Fibroblast of gingiva (primary cell): ENCODE measurements at regions not wholly inside any gene's neighbourhood (a gene's known extent, or its start where the extent isn't known, plus 50 kb on each side); places are given as distances from the start of the nearest gene placed in this dataset.
"Not testable (repeated sequence)": the region's sequence is repeated elsewhere in the genome, so short reads cannot be mapped to it uniquely, and the experiment has no call there.

Experiments used
- DNase-seq: peaks from one replicate; pipeline ENCODE4 v3.0.0-alpha.2; 2011; ENCODE audit warnings: low read depth

DNA sequence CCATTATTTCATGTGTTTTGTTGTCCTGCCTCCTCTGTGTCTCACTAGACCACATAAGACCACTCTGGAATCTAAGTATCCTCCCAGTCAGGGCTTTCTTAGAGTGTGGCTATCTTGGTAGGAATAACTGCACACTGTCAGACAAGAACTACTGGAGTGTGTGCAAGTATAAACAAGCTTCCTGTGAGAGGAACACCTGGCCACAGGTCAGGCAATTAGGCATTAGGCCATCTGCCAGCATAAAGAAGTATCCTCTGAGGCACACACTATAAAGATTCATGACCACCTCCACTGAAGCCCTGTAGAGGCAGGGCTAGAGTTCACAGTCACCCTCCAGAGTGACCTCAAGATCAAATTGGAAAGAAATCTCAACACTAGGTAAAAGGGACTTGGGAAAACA, 507.0 kb upstream of the PABPC4L start:
- no peak for DNase-seq

DNA sequence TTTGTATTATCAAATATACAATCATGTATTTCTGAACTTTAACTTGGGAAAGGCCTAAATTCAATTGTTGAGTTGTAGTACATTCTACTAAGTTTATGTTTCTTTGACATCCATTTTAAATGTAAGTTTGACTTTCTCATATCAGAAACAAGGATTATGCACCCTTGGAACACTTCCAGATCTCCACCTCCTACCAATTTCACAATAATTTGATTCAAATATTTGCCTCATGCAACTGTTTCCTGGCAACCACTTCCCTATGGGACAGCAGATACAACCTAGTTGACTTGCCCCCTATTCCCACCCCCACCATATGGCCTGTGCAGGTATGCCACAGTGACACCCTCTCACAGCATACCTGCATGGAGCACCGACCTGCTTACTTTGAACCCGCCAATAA, 506.4 kb upstream of the PABPC4L start:
- no peak for DNase-seq

DNA sequence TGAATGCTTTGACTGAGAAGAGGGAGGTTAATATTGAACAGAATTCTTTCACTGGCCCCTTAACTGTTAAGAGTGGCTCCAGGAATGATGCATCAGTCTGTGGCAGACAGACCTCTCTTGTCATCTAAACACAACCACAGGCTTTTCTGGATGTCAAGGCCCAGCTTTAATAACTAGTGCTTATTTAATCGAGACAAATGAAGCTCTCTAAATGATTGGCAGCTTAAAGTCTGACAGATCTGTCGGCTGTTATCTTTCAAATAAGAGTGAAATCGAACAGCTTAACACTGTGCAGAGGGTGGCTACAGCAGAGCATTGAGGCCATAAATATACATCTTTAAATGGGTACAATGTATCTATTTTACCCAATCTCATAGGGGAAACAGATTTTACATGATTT, 500.8 kb upstream of the PABPC4L start:
- no peak for DNase-seq

DNA sequence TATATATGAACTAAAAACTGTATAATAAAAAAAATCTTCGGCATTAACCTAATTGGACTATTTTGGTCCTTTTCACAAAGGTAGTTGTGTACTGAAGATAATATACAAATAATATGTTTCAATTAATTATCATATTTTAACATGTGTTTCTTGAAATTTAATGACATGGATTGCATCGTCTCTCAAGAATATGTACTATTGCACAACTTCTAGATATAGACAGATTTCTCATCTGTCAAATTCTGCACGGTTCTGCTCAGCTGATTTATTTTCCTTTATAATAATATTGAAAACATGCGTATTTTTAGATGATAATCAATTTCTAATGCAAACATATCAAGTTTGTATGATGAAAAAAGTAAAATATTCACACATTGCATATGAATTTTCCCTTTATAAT, 498.7 kb upstream of the PABPC4L start:
- DNase-seq: no peak

DNA sequence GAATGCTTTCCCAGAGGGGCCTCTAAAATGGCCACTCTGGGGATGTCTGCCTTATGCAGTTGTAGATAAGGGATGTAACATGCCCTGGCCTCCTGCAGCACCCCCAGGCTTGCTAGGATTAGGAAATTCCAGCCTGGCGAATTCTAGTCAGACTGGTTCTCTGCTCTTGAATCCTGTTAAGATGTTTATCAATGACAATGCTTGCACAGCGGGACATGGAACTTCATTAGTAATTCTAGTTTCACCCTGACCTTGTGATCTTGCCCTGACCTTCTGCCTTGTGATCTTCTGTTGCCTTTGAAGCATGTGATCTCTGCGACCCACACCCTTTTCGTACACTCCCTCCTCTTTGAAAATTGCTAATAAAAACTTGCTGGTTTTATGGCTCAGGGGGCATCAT, 497.2 kb upstream of the PABPC4L start:
- not testable (repeated sequence) for DNase-seq

DNA sequence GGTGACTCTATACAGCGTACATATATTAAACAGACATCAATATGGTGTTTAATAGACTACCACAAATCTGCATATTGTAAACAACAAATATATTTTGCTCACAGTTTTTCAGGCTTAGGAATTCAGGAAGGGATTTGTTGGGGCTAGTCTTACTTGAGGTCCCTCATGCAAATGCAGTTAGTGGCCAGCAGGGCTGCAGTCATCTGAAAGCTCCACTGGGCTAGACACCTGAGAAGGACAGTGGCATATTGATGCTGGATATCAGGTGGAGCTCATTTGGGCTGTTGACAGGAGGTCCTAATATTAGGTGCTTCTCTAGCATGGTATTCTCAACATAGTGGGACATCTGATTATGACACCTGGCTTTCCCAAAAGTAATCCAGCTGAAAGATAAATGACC, 493.8 kb upstream of the PABPC4L start:
- no peak for DNase-seq

DNA sequence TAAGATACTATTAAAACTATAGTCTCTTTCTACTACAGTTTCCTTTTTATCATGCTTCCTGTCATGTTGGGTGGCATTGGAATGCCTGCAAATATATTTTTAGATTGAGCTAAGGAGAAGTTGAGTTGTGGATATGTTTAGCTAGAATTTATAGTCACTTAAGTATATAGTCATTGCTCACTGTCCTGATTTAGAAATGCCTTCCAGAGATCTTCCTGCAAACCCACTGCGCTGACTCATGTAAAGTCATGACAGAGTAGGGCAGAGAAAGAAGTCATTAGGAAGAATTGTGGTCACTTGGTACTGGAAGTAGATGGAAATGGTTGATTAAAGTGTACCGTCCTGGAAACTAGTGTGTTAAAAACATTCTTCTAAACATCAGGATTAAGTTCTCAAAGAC, 490.3 kb upstream of the PABPC4L start:
- no peak for DNase-seq

DNA sequence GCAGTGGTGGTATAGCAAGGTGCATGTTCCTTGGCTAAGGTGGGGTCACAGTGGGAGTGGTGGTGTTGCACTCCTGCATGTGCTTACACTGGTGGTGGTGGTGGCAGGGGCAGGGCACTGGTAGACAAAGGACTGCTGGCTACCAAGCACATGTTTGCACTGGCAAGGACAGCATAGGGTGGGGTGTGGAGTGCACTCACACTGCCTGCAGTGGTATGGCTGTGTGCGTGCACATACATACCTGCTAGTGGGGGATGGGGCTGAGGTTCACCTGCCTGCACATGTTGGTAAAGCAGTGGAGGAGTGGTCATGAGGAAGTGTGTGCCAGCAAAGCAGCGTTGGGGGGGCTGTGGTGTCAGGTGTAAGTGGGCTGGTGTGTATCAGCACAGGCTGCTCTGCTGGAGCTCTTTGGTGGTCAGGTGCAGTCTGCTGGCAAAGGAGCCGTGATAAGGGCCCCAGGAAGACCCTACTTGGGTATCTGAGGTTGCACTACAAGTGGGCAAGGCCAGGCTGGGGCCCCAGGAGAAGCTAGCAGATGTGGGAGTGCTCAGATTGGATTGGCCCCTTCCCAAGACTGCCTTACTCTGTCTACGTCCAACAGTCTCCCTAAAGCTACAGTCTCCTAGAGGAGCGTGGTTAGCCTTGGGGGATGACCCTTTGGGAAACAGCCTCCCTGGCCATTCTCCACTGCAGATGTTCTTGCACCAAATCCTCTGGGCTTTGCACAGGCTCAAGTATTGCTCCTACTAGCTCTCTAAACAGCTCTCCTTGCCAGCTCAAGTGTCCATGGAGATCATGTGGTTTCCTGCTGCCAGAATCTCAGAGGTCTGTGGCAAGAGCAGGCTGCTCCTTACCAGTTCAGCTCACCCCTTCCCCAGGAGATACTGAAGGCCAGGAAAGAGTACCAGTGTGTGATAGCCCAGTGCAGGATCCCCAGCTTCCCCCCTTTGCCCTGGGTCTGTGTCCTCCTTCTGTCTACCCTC, 486.3 kb upstream of the PABPC4L start:
- DNase-seq: no peak

DNA sequence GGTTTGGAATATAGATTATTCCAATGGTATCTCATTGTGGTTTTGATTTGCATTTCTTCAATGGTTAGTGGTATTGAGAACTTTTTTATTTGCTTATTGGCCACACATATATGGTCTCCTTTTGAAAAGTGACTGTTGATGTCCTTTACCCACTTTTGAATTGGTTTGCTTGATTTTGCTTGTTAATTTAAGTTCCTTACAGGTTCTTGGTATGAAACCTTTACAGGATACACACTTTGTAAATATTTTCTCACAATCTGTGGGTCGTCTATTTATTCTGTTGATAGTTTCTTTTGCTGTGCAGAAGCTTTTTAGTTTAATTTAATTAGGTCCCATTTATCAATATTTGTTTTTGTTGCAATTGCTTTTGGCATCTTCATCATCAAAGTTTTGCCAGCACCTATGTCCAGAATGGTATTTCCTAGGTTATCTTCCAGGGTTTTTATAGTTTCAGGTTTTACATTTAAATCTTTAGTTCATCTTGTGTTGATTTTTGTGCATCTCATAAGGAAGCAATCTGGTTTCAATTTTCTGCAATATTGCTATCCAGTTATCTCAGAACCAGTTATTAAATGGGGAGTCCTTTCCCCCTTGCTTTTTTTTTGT, 475.7 kb upstream of the PABPC4L start:
- no peak for DNase-seq

DNA sequence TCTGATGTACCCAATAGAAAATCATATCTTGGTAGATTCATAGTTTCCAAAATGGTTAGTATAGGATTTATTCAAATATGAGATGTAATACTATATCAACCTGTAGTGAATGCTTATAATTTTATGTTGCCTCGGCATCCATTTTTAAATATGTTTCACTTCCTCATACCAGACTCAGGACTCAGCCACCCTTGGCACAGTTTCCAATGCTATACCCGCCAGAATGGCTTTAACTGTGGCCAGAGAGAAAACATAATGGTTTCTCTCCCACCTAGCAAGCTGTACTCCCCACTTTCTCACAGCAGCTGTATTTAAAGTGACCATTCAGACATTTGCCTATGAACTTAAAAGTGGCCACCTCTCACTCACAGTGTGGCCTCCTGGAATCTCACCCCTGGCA, 466.6 kb upstream of the PABPC4L start:
- no peak for DNase-seq

DNA sequence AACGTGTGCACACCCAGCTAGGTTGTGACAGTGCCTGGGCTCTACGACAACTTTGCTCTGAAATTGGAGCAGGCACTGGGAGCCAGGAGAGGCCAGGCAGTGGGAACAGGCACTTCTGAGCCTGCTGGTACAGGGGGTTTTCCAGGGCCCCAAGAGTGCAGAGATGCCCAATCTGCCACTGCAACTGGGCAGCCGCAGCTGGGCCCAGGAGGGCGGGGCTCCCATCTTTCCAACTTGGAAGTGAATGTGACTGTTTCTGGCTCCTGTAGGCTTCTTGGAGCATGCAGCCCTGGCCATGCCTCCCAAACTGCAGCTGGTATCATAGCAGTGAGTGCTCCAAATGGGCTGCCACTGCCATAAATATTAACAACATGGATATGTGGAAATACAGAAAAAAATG, 465.1 kb upstream of the PABPC4L start:
- no peak for DNase-seq

DNA sequence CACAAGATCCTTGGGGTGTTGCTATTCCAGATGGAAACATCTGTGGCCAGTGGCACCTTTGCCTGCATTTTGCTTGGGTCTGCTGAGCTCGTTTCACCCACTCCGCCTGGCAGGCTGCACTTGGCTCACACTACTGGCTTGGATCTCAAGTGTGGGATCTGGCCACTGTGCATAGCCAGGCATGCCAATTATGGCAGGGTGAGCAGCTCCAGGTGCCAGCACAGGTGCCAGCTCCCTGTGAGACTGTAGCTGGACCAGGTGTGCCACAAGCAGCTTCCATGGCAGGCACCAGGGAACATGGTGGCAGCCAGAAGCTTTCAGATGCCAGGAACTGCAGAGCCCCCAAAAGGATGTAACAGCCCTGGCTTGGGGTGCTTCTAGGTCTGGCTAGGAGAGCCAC, 463.8 kb upstream of the PABPC4L start:
- no peak for DNase-seq

DNA sequence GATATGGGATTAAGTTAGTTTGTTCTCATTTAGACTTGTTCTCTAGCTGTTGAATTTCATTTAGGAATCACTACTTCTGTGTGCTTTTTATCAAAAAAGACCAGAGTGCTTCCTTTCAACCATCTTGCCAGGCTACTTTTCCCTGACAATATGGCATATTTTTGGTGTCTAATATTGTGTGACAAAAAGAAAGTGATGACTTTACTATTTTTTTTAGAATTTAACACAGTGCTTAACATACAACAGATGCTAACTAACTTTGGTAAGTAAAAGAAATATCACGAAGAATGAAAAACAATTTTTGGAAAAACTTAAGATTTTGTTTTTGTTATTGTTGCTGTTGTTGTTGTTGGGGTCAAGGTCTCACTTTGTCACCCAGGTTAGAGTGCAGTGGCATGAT, 462.2 kb upstream of the PABPC4L start:
- DNase-seq: no peak

DNA sequence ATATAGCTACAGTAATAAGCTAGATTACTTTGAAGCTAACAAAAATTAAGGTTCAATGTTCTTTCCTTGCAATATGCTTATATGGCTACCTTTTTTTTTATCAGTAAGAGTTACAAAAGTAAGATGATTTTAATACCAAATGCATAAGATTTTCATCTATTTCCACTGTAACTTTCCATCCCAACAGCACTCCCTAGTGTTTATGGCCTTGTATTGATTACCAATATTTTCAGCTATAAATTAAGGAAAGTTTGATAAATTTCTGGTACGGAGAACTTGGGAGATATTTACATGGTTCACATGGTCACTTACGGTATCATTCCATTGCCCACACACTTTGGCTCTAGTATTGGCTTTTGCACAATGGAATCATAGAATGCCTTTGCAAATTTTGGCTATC, 448.9 kb upstream of the PABPC4L start:
- DNase-seq: no peak

DNA sequence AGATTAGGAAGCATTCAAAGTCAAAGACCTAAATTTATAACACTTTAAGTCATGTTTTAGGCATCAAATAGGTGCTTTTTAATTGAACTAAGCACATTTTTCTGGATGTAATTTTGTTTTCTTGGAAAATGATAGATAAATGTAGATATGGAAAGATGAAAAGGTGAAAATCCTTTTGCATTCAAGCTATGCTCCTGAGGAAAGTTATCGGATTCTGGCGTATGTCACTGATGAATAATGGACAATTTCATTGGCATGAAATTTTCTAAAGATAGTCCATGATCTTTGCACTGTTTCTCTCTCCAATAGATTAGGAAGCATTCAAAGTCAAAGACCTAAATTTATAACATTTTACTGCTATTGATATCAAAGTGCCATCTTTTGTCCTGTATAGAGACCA, 444.2 kb upstream of the PABPC4L start:
- no peak for DNase-seq

DNA sequence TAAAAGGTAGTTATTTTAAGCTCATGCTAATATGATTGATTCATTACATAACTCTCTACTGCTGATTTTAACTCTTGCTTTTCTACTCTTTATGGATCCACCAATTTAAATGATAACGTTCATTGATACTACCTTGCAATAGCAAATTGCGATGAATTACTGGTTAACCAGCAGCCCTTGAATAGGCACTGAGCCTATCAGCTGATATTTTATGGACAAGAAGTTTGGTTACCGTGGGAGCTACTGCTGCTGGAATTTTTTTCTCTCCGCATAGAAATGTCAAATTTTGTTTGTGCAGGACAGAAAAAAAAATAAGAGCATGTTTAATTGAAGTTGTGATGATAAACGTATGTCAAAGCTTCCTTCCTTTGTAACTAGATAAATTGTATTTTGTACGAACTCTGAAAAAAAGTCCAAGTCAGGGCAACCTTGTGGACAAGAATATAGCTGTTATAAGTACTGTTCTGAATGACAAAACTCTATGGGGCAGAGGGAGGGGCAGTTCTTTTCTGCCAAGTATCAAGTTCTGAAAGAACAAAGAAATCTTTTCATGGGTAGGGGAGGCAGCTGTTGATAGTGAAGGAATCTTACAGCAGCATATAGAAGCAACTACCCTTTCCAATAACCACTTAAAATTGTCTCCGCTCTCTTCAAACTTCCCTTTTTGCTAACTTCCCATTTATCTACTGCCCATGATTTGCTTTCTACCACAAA, 434.9 kb upstream of the PABPC4L start:
- no peak for DNase-seq

DNA sequence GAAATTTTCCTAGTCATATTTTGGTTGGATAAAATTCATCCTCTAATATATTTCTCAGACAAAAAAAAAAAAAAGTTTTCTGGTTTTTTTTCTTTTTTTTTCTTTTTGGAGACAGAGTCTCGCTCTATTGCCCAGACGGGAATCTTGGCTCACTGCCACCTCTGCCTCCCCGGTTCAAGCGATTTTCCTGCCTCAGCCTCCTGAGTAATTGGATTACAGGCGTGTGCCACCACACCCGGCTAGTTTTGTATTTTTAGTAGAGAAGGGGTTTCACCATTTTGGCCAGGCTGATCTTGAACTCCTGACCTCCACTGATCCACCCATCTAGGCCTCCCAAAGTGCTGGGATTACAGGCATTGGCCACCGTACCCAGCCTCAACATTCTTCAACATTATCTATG, 432.7 kb upstream of the PABPC4L start:
- no peak for DNase-seq

DNA sequence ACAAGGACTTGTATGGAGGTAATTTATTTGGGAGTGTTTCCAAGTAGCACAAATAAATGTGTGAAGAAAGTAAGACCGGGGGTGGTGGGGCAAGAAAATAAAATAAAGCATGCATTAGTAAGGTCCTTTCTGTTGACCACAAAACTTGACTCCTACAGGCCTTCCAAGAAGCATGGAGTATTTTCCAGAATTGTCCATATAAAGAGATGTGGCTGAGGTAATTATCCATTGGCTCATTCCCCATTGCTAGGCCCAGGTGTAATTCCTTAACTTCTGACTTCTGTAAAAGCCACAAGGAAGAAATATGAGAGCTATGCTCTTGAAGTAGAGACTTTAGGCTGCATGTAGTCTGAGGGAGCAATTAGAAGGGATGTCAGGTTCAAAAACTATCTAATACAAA, 430.5 kb upstream of the PABPC4L start:
- DNase-seq: no peak

DNA sequence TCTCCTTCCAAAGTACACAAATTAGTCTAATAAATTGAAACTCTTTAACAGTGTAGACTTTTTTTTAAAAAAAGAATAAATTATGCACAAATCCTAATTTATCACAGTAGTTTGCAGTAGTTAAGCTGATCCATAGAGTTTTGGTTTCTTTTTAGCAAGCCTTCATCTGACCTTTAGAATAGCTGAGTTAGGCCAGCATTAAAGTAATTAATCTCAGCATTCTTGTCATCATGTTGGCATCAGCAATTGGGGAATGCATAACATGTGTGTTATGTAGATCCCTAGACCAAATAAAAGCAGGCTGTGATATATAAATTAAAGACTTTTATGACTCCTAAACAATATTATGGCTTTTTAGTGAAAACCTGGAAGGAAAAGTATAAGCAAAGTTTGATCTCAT, 426.5 kb upstream of the PABPC4L start:
- DNase-seq: no peak

DNA sequence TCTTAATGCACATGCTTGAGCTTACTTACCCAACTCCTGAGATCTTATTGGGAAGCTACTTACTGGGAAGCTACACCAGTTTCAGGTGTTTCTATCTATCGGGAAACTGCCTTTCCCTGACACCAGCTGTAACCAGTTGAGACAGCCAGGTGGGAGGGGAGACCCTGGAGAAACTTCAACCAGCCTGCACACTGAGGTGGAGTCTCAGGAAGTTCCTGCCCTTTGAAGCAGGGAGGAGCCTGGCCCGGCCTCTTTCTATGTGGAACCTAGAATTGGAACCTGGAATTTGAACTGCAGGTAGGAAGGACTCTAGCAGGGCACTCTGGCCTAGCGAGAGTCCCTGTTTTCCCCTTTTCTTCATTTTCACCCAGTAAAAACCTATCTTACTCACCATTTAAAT, 425.8 kb upstream of the PABPC4L start:
- no peak for DNase-seq

DNA sequence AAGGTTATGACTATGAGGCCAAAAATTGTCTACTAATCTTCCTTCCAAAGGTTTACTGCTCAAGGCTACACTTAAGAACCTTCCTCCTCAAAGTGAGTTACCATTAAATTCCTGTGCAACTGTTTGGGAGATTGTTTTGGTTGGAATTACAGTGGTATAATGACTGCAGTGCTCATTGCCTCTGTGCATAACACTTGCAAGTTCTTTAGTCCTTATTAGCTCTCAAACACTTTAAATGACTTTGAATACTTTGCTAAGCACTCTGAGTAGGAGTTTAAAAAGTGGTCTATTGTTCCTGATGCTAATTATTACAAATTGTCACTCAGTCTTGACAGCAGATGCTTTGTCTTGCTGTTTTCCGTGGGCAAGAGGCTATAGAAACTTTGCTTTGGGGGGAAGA, 422.8 kb upstream of the PABPC4L start:
- DNase-seq: no peak

DNA sequence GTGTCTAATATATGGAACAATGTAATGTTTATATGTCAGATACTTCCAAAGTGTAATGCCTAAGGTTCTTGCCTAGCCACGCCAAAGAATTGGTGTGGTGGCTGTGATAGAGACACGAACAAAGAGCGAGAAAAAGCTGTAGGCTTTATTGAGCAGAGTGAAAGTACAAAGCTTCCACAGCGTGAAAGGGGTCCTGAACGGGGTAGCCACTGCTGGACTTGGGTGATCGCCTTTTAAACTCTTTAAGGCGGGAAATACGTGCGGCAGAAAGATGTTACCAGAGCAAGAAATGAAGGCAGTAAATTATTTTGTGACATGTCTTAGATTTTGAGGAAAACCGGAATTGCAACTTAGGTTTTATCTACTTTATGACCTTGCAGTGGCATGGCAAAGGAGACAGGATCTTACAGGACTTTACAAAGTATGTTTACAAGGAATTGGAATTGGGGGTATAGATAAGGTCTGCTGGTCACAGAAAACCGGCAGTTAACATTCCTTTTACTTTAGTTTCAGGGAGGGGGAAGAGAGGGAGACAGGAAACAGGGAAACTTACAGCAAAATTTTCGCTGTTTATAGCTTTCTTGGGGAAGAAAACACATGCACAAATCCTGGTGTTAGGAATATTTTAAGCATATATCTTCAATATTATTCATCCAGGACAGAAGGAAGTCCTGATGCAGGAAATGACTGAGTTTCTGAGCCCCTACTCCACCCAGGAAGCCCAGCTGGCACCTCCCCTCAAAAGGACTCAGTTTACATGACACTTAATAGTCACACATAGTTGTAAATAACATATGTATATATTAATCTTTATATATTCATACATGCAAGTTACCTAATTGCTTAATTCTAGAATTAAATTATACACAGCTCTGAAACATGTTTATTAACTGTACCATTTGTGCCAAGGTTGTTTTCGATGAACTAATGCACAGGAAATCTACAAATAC, 421.3 kb upstream of the PABPC4L start:
- DNase-seq: not testable (repeated sequence)
